H1 (cell line): ENCODE measurements at regions not wholly inside any gene's neighbourhood (a gene's known extent, or its start where the extent isn't known, plus 50 kb on each side); places are given as distances from the start of the nearest gene placed in this dataset.

Source experiments
- BACH1 ChIP-seq: IDR thresholded peaks from 2 replicates; pipeline ENCODE4 v1.6.1; 2012; ENCODE audit warnings: low read length, improper control_type of control experiment
- CTBP2 ChIP-seq: IDR thresholded peaks from 2 replicates; pipeline ENCODE4 v1.7.0; 2011; ENCODE audit warnings: borderline replicate concordance, mild to moderate bottlenecking, moderate library complexity, mixed read lengths, low read length; ENCODE audit not compliant: insufficient read depth, insufficient read length
- HDAC6 ChIP-seq: IDR thresholded peaks from one replicate; pipeline ENCODE4 v1.7.1; 2012; ENCODE audit warnings: low read depth, mild to moderate bottlenecking, inconsistent platforms, low read length, moderate library complexity
- RFX5 ChIP-seq: IDR thresholded peaks from 2 replicates; pipeline ENCODE4 v1.6.1; 2011; ENCODE audit warnings: low read depth, low read length, improper control_type of control experiment, borderline replicate concordance
- RXRA ChIP-seq: IDR thresholded peaks from 2 replicates; pipeline ENCODE4 v1.6.1; 2011; ENCODE audit warnings: low read depth, mild to moderate bottlenecking, low read length, moderate library complexity; ENCODE audit not compliant: insufficient read depth
- SUZ12 ChIP-seq: fragments of 200-600 bp; sonication (generic); IDR thresholded peaks from 2 replicates; pipeline ENCODE4 v1.6.1; 2012; ENCODE audit warnings: mild to moderate bottlenecking, inconsistent platforms, low read length, moderate library complexity, mixed read lengths
- TF ChIP-seq, protein P1 (sequence below), 3 experiments: IDR thresholded peaks; 1 replicate in 2 of 3; 2 replicates in 1 of 3; pipeline versions ENCODE4 v1.5.1 to v1.6.1; 2011; ENCODE audit warnings: low read length in 3 of 3, mild to moderate bottlenecking in 3 of 3, inconsistent platforms in 2 of 3, low read depth in 1 of 3, moderate library complexity in 1 of 3; ENCODE audit not compliant: insufficient read depth in 1 of 3; ENCODE audit errors: control extremely low read depth in 1 of 3

GRCh38 chr10:131758062-131758938, 142.5 kb upstream of the PPP2R2D start (continued):
- TF ChIP-seq SUZ12 = no peak
- no peak for TF ChIP-seq HDAC6
- TF ChIP-seq RXRA = no peak
- no peak for TF ChIP-seq RFX5
- no peak for TF ChIP-seq CTBP2
- no peak for TF ChIP-seq BACH1
- TF ChIP-seq, protein P1, sequence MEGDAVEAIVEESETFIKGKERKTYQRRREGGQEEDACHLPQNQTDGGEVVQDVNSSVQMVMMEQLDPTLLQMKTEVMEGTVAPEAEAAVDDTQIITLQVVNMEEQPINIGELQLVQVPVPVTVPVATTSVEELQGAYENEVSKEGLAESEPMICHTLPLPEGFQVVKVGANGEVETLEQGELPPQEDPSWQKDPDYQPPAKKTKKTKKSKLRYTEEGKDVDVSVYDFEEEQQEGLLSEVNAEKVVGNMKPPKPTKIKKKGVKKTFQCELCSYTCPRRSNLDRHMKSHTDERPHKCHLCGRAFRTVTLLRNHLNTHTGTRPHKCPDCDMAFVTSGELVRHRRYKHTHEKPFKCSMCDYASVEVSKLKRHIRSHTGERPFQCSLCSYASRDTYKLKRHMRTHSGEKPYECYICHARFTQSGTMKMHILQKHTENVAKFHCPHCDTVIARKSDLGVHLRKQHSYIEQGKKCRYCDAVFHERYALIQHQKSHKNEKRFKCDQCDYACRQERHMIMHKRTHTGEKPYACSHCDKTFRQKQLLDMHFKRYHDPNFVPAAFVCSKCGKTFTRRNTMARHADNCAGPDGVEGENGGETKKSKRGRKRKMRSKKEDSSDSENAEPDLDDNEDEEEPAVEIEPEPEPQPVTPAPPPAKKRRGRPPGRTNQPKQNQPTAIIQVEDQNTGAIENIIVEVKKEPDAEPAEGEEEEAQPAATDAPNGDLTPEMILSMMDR (IDR thresholded peaks at IDR 0.05; ENCODE audit: control extremely low read depth in 1 of 3, insufficient read depth in 1 of 3, low read depth in 1 of 3, low read length in 3 of 3) = no peak
